HG02642 (cell line): ENCODE measurements at regions not wholly inside any gene's neighbourhood (a gene's known extent, or its start where the extent isn't known, plus 50 kb on each side); places are given as distances from the start of the nearest gene placed in this dataset.
A peak's percentile ranks its signal among the peaks of the same experiment; 100 is the strongest.
"Not testable (repeated sequence)": the region's sequence is repeated elsewhere in the genome, so short reads cannot be mapped to it uniquely, and the experiment has no call there.

Source experiments
- ATAC-seq: cut with Tn5 transposase; IDR thresholded peaks from one replicate; pipeline ENCODE4 v1.9.1; 2021; ENCODE audit warnings: mild to moderate bottlenecking; ENCODE audit not compliant: unreplicated experiment, poor library complexity

GRCh38 chr2:145749556-145749955 lies 1229.6 kb upstream of the ZEB2 start:
- no peak for ATAC-seq

GRCh38 chr2:145748927-145749326 lies 1229.0 kb upstream of the ZEB2 start:
- ATAC-seq = peak; percentile 45

- ATAC-seq = no peak
These were observed 1227.8 kb upstream of the ZEB2 start for GRCh38 chr2:145747715-145748114.

GRCh38 chr2:145745387-145745721 lies 1225.4 kb upstream of the ZEB2 start:
- not testable (repeated sequence) for ATAC-seq

- peak; percentile 81 for ATAC-seq
These were observed 1224.8 kb upstream of the ZEB2 start for GRCh38 chr2:145744541-145745386.

- ATAC-seq = no peak
These were observed 1223.1 kb upstream of the ZEB2 start for GRCh38 chr2:145743011-145743410.

- no peak for ATAC-seq
These were observed 1221.7 kb upstream of the ZEB2 start for GRCh38 chr2:145741636-145742035.

- no peak for ATAC-seq
These were observed 1221.3 kb upstream of the ZEB2 start for GRCh38 chr2:145741181-145741580.

- no peak for ATAC-seq
These were observed 1220.4 kb upstream of the ZEB2 start for GRCh38 chr2:145740302-145740701.

GRCh38 chr2:145739681-145740080 lies 1219.8 kb upstream of the ZEB2 start:
- ATAC-seq = peak; percentile 68

- ATAC-seq = no peak
These were observed 1217.0 kb upstream of the ZEB2 start for GRCh38 chr2:145736871-145737270.

GRCh38 chr2:145731467-145731866 lies 1211.5 kb upstream of the ZEB2 start:
- ATAC-seq = no peak

- ATAC-seq = no peak
These were observed 1210.3 kb upstream of the ZEB2 start for GRCh38 chr2:145729993-145730770.

- no peak for ATAC-seq
These were observed 1209.6 kb upstream of the ZEB2 start for GRCh38 chr2:145729481-145729880.

- ATAC-seq = no peak
These were observed 1208.6 kb upstream of the ZEB2 start for GRCh38 chr2:145728511-145728910.

- no peak for ATAC-seq
These were observed 1206.0 kb upstream of the ZEB2 start for GRCh38 chr2:145725876-145726275.

GRCh38 chr2:145724311-145724898 lies 1204.5 kb upstream of the ZEB2 start:
- ATAC-seq = no peak

- ATAC-seq = no peak
These were observed 1204.0 kb upstream of the ZEB2 start for GRCh38 chr2:145723872-145724271.

- ATAC-seq = no peak
These were observed 1201.8 kb upstream of the ZEB2 start for GRCh38 chr2:145721681-145722080.

- no peak for ATAC-seq
These were observed 1195.7 kb upstream of the ZEB2 start for GRCh38 chr2:145715601-145716000.

- no peak for ATAC-seq
These were observed 1190.4 kb upstream of the ZEB2 start for GRCh38 chr2:145710303-145710702.
